ENCODE measurements at regions not wholly inside any gene's neighbourhood (a gene's known extent, or its start where the extent isn't known, plus 50 kb on each side); places are given as distances from the start of the nearest gene placed in this dataset.

- Histone ChIP-seq H2BK20ac (ENCODE audit: low read length) (no peak overlapping the region), H3K4ac (replicated peaks; ENCODE audit: insufficient read length, low read depth, low read length) (no peak overlapping the region), H4K91ac (replicated peaks; ENCODE audit: insufficient read length, low read length) (no peak overlapping the region), H3K18ac (ENCODE audit: extremely low read depth, low read length) (no peak overlapping the region), H2BK12ac (ENCODE audit: low read depth, low read length) (no peak overlapping the region), H2AFZ (ENCODE audit: low read length) (no peak overlapping the region), H3K36me3 (ENCODE audit: control insufficient read depth in 2 of 4, insufficient read depth in 4 of 4, low read length in 3 of 4) (no peaks in the 10 kb centered on the region), H3K14ac (ENCODE audit: insufficient read length) (no peak overlapping the region), H3K9me3 (ENCODE audit: insufficient read depth in 2 of 2, low read depth in 1 of 2, low read length in 1 of 2) (no peaks in the 10 kb centered on the region), H2BK15ac (ENCODE audit: low read length) (no peak overlapping the region), H3K27me3 (replicated peaks in 1 of 4; ENCODE audit: control insufficient read depth in 3 of 4, extremely low read depth in 1 of 4, insufficient read depth in 3 of 4, low read length in 3 of 4) (no peaks in the 10 kb centered on the region), H3K79me2 (ENCODE audit: control insufficient read depth in 1 of 2, insufficient read depth in 2 of 2, low read length in 2 of 2) (no peaks in the 10 kb centered on the region), H3K4me1 (replicated peaks in 1 of 4; ENCODE audit: control insufficient read depth in 3 of 4, insufficient read depth in 4 of 4, low read length in 3 of 4) (peaks cover 0 to 8% (median 5%) of the 10 kb centered on the region in 4 experiments; a peak in 4 of 7 replicates), H3K79me1 (ENCODE audit: low read depth, low read length) (no peaks in the 10 kb centered on the region), H2BK120ac (replicated peaks; ENCODE audit: low read depth, low read length) (no peak overlapping the region), H2BK5ac (ENCODE audit: low read depth, low read length) (no peak overlapping the region), H3K23me2 (ENCODE audit: low read depth, low read length) (peaks cover 2% of the 10 kb centered on the region; the same call in 1 of the 2 replicates), H4K20me1 (replicated peaks in 1 of 2; ENCODE audit: control insufficient read depth in 1 of 2, insufficient read depth in 2 of 2, low read length in 2 of 2) (no peaks in the 10 kb centered on the region), H2AK5ac (ENCODE audit: low read depth, low read length) (no peak overlapping the region), H4K5ac (ENCODE audit: insufficient read length, low read depth, low read length) (no peak overlapping the region), H4K8ac (ENCODE audit: extremely low read depth, insufficient read depth, low read length) (no peak overlapping the region), H3K4me2 (ENCODE audit: insufficient read depth in 1 of 2, low read depth in 2 of 2, low read length in 2 of 2) (no peak overlapping the region), H3K4me3 (ENCODE audit: extremely low read depth in 1 of 4, insufficient read depth in 2 of 4, low read depth in 3 of 4, low read length in 4 of 4) (no peak overlapping the region), H3K27ac (ENCODE audit: low read depth, low read length) (no peak overlapping the region), H3K56ac (replicated peaks; ENCODE audit: insufficient read length, low read depth, low read length) (no peak overlapping the region), H3K9ac (replicated peaks in 1 of 4; ENCODE audit: extremely low read depth in 1 of 4, low read depth in 3 of 4, low read length in 3 of 4) (no peak overlapping the region), H3K23ac (ENCODE audit: insufficient read length) (no peak overlapping the region)
- FAIRE-seq (no peak), DNase-seq (ENCODE audit: low read depth in 1 of 2, low spot score in 2 of 2) (no peak)
- WGBS, 2 experiments (ENCODE audit: extremely low coverage in 1 of 2, insufficient coverage in 1 of 2, insufficient read length in 1 of 2, insufficient replicate concordance in 2 of 2, low coverage in 1 of 2, low lambda C conversion rate in 2 of 2, missing lambda C conversion rate in 1 of 2) = 91% methylated on average over 12 of the region's 12 CpGs; no CpG with 5 or more reads in 1 of the 2 experiments
- ChIA-PET CTCF (ENCODE audit: partially characterized antibody) (no interaction called here), POLR2A (ENCODE audit: partially characterized antibody) (no interaction called here)
- TF ChIP-seq CHD2 (IDR thresholded peaks at IDR 0.05; ENCODE audit: low read length) = no peak
- no peak for TF ChIP-seq KDM5A (IDR thresholded peaks at IDR 0.05; ENCODE audit: low read length)
These were observed 76.9 kb upstream of the TNFSF18 start for GRCh38 chr1:173127369-173128307.

All from H1 (cell line).